Suprapubic skin (tissue), 4 donors: ENCODE measurements at regions not wholly inside any gene's neighbourhood (a gene's known extent, or its start where the extent isn't known, plus 50 kb on each side); places are given as distances from the start of the nearest gene placed in this dataset.

Experiments
- DNase-seq, 2 donors: peaks; one replicate each; pipeline ENCODE4 v3.0.0-alpha.2; 2019; ENCODE audit warnings: low spot score in 2 of 2
- H3K27ac ChIP-seq: fragments of 200-600 bp; sonication (generic); one replicate; pipeline ENCODE4 v1.5.1; 2019
- H3K27me3 ChIP-seq: fragments of 200-600 bp; sonication (generic); one replicate; pipeline ENCODE4 v1.5.1; 2019
- H3K36me3 ChIP-seq: fragments of 200-600 bp; sonication (generic); one replicate; pipeline ENCODE4 v1.5.1; 2019
- H3K4me1 ChIP-seq: fragments of 200-600 bp; sonication (generic); one replicate; pipeline ENCODE4 v1.5.1; 2019
- H3K4me3 ChIP-seq: fragments of 200-600 bp; sonication (generic); one replicate; pipeline ENCODE4 v1.5.1; 2019; ENCODE audit warnings: mild to moderate bottlenecking
- H3K9me3 ChIP-seq: fragments of 200-600 bp; sonication (generic); one replicate; pipeline ENCODE4 v1.5.1; 2019
- EP300 ChIP-seq: sonication (generic); formaldehyde crosslinking; IDR thresholded peaks from one replicate; pipeline ENCODE4 v1.6.1; 2017; ENCODE audit warnings: antibody characterized with exemption
- POLR2A ChIP-seq, 2 donors: fragments of 450-650 bp; IDR thresholded peaks; one replicate each; pipeline ENCODE4 v1.6.1; 2017; ENCODE audit warnings: antibody characterized with exemption in 2 of 2, mild to moderate bottlenecking in 2 of 2, moderate library complexity in 2 of 2
- POLR2AphosphoS5 ChIP-seq, 3 donors: sonication (generic); formaldehyde crosslinking; IDR thresholded peaks; one replicate each; pipeline ENCODE4 v1.6.1; 2017; ENCODE audit warnings: antibody characterized with exemption in 3 of 3
- WGBS: methylation state at CpG from one replicate; pipeline ENCODE4 v1.1.5; 2018; 5-methylcytosine and 5-hydroxymethylcytosine counted together
- TF ChIP-seq, protein P1 (sequence below), 2 donors: fragments of 200-600 bp in 1 of 2; fragments of 450-650 bp in 1 of 2; sonication (generic) in 1 of 2; IDR thresholded peaks; one replicate each; pipeline ENCODE4 v1.5.1; 2016 to 2019; ENCODE audit warnings: antibody characterized with exemption in 2 of 2, mild to moderate bottlenecking in 1 of 2, moderate library complexity in 1 of 2

DNA sequence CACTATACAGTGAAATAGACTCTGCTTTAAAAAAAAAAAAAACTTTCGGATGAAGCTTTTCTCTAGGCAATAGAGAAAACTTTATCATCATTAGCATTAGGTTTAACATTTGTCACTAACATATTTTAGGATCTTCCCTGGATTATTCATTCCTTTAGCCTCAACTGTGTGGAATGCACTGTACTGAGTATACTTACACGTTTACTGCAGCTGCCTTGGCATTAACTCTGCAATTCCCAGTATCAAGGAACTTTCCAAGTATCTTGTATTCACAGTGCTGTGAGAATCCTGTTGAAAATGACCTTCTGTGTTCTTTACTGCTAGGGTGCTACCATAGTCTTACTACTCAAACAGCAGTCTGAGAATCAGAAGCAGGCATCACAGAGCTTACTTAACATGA, 328.2 kb upstream of the COL3A1 start:
- Histone ChIP-seq H3K4me1 (no peaks in the 10 kb centered on the region), H3K27me3 (no peaks in the 10 kb centered on the region), H3K9me3 (no peaks in the 10 kb centered on the region), H3K36me3 (no peaks in the 10 kb centered on the region), H3K27ac (no peak overlapping the region), H3K4me3 (no peak overlapping the region)
- no peak for TF ChIP-seq EP300
- TF ChIP-seq POLR2AphosphoS5 (IDR thresholded peaks at IDR 0.05), result no peak
- TF ChIP-seq, protein P1, sequence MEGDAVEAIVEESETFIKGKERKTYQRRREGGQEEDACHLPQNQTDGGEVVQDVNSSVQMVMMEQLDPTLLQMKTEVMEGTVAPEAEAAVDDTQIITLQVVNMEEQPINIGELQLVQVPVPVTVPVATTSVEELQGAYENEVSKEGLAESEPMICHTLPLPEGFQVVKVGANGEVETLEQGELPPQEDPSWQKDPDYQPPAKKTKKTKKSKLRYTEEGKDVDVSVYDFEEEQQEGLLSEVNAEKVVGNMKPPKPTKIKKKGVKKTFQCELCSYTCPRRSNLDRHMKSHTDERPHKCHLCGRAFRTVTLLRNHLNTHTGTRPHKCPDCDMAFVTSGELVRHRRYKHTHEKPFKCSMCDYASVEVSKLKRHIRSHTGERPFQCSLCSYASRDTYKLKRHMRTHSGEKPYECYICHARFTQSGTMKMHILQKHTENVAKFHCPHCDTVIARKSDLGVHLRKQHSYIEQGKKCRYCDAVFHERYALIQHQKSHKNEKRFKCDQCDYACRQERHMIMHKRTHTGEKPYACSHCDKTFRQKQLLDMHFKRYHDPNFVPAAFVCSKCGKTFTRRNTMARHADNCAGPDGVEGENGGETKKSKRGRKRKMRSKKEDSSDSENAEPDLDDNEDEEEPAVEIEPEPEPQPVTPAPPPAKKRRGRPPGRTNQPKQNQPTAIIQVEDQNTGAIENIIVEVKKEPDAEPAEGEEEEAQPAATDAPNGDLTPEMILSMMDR (IDR thresholded peaks at IDR 0.05), result no peak
- no peak for TF ChIP-seq POLR2A (IDR thresholded peaks at IDR 0.05)
- 24% methylated on average over 2 of the region's 2 CpGs for WGBS
- no peak for DNase-seq

DNA sequence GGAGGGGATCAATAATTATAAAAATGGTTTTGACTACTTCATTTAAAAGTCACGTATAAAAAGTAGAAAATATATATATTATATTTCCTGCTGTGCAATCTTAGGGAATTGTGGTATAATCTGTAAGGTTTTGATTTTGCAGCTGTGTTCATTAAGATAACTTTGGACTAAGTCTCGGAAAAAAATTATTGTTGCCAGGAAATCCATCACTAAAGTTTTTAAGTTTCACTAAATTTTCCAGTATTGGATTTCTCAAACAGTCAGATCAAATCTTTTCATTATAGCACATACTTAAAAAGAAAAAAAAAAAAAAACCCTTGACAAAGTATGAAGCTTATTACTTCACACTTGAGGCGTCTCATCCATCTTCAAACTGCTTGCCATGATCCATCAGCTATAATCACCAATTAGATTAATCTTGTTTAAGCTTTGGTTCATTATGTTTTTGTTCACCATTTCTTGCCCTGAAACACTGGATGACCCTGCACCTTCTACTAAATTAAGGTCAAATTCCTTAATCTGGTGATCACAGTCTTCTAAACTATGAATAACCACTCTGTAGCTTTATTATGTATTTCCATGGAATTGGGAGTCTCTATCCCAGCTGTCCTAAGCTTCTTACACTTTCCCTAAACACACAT, 326.6 kb upstream of the COL3A1 start:
- 72% methylated on average over 3 of the region's 3 CpGs for WGBS
- H3K27ac ChIP-seq, result no peak overlapping the region
- no peaks in the 10 kb centered on the region for H3K4me1 ChIP-seq
- H3K36me3 ChIP-seq, result no peaks in the 10 kb centered on the region
- no peak overlapping the region for H3K4me3 ChIP-seq
- TF ChIP-seq, protein P1 (IDR thresholded peaks at IDR 0.05), result no peak
- TF ChIP-seq EP300 (no peak), POLR2A (IDR thresholded peaks at IDR 0.05) (no peak), POLR2AphosphoS5 (IDR thresholded peaks at IDR 0.05) (no peak)
- no peak for DNase-seq
- no peaks in the 10 kb centered on the region for H3K9me3 ChIP-seq
- no peaks in the 10 kb centered on the region for H3K27me3 ChIP-seq

DNA sequence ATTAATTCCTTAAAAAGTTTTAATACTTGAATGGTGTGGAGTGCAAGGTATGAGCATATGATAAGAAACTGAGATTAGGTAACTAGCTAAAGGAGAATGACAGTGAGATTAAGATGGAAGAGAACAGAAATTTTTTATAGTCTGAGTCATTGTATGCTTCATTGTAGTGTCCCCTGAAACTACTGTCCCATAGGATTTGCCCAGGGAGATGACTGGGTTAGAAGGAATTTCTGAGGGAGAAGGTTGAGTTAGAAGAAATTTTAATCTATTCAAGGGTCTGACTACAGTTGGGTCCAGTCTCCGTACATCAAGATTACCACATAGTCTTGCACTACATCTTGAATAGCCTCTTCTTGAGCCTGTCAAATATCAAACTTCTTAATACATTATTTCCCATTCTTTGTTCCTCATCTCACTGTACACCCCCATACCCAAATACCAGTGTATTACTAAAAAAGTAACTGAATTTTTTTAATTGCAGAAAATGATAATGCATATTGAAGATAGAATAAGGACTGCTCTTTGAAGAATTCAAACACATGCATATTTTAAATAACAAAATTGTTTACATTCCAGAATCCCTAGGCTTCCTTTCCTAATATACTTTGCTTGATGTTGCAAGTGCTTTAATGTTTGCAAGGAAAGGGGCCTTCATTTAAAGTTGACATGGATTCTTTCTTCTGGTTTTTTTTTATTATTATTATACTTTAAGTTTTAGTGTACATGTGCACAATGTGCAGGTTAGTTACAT, 314.3 kb upstream of the COL3A1 start:
- Histone ChIP-seq H3K27ac (no peak overlapping the region), H3K36me3 (no peaks in the 10 kb centered on the region), H3K9me3 (no peaks in the 10 kb centered on the region), H3K4me3 (no peak overlapping the region), H3K4me1 (no peaks in the 10 kb centered on the region), H3K27me3 (no peaks in the 10 kb centered on the region)
- no peak for DNase-seq
- TF ChIP-seq, protein P1 (IDR thresholded peaks at IDR 0.05), result no peak
- TF ChIP-seq EP300, result no peak
- no peak for TF ChIP-seq POLR2A (IDR thresholded peaks at IDR 0.05)
- TF ChIP-seq POLR2AphosphoS5 (IDR thresholded peaks at IDR 0.05), result no peak
- WGBS, result 80% methylated on average over 1 of the region's 1 CpG

DNA sequence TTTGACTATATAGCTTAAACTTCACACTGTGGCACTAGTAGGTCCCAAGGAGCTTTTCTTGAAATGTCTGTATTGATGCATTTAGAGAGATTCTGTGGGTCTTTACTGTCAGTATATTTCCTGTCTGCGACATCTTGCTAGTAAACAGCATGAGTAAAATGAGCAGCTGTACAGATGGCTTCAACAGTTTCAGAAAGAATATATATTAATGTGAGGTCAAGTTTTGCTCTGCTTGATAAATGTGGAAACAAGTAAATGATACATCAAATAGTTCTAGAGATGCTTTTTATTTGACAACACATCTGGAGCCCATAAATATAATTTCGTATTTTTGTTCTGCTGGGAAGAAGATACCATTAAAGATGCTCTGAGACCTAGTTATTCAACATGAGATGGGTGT, 310.9 kb upstream of the COL3A1 start:
- Histone ChIP-seq H3K27ac (no peak overlapping the region), H3K9me3 (no peaks in the 10 kb centered on the region), H3K4me3 (no peak overlapping the region), H3K27me3 (no peaks in the 10 kb centered on the region), H3K36me3 (no peaks in the 10 kb centered on the region), H3K4me1 (no peaks in the 10 kb centered on the region)
- TF ChIP-seq EP300 (no peak), POLR2AphosphoS5 (IDR thresholded peaks at IDR 0.05) (no peak), POLR2A (IDR thresholded peaks at IDR 0.05) (no peak)
- TF ChIP-seq, protein P1 (IDR thresholded peaks at IDR 0.05), result no peak
- no peak for DNase-seq
- WGBS, result 63% methylated on average over 2 of the region's 2 CpGs

DNA sequence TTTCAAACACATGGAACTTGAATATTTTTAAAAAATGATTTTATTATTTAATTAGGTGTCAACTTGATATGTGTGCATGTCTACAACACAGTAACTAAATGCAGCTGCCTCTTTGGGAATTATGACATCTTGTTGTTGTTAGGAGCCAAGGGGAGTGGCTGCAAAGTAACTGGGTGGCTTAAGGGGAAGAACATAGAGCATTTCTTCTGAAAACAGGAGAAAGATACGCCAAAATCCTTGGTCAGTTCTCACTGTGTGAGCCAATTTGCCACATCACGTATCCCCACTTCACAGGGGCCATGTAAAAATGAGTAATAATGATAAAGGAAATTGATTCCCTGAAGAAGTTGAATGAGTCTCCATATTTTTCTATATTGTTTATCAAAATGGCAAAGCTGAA, 309.8 kb upstream of the COL3A1 start:
- WGBS, result 59% methylated on average over 2 of the region's 2 CpGs
- Histone ChIP-seq H3K27me3 (no peaks in the 10 kb centered on the region), H3K9me3 (no peaks in the 10 kb centered on the region), H3K4me3 (no peak overlapping the region), H3K27ac (no peak overlapping the region), H3K4me1 (no peaks in the 10 kb centered on the region), H3K36me3 (no peaks in the 10 kb centered on the region)
- DNase-seq, result no peak
- no peak for TF ChIP-seq POLR2A (IDR thresholded peaks at IDR 0.05)
- TF ChIP-seq, protein P1 (IDR thresholded peaks at IDR 0.05), result no peak
- no peak for TF ChIP-seq EP300
- TF ChIP-seq POLR2AphosphoS5 (IDR thresholded peaks at IDR 0.05), result no peak
